RPMI8226 (cell line): ENCODE measurements at regions not wholly inside any gene's neighbourhood (a gene's known extent, or its start where the extent isn't known, plus 50 kb on each side); places are given as distances from the start of the nearest gene placed in this dataset.
"Not testable (repeated sequence)": the region's sequence is repeated elsewhere in the genome, so short reads cannot be mapped to it uniquely, and the experiment has no call there.

Source experiments
- DNase-seq: peaks from one replicate; pipeline ENCODE4 v3.0.0-alpha.2; 2015

GRCh38 chr12:94856324-94856723 lies 147.2 kb downstream of the NDUFA12 start:
- DNase-seq: no peak

- DNase-seq: no peak
Observed at GRCh38 chr12:94855853-94856252, 147.6 kb downstream of the NDUFA12 start.

- DNase-seq: no peak
Observed at GRCh38 chr12:94851396-94852028, 152.0 kb downstream of the NDUFA12 start.

- DNase-seq: no peak
Observed at GRCh38 chr12:94849411-94849976, 154.0 kb downstream of the NDUFA12 start.

- DNase-seq: no peak
Observed at GRCh38 chr12:94848966-94849365, 154.5 kb downstream of the NDUFA12 start.

- no peak for DNase-seq
Observed at GRCh38 chr12:94845110-94845509, 158.4 kb downstream of the NDUFA12 start.

- DNase-seq: no peak
Observed at GRCh38 chr12:94844452-94844851, 159.0 kb downstream of the NDUFA12 start.

- no peak for DNase-seq
Observed at GRCh38 chr12:94841904-94842610, 161.4 kb downstream of the NDUFA12 start.

GRCh38 chr12:94841177-94841576 lies 162.3 kb downstream of the NDUFA12 start:
- no peak for DNase-seq

- no peak for DNase-seq
Observed at GRCh38 chr12:94839347-94839746, 164.2 kb downstream of the NDUFA12 start.

- DNase-seq: not testable (repeated sequence)
Observed at GRCh38 chr12:94836952-94837670, 166.4 kb downstream of the NDUFA12 start.

GRCh38 chr12:94834036-94834625 lies 169.4 kb downstream of the NDUFA12 start:
- DNase-seq: no peak

GRCh38 chr12:94832780-94833681 lies 170.5 kb downstream of the NDUFA12 start:
- DNase-seq: no peak

GRCh38 chr12:94832105-94832504 lies 171.4 kb downstream of the NDUFA12 start:
- no peak for DNase-seq

- peak; percentile 94 for DNase-seq
Observed at GRCh38 chr12:94831081-94831751, 172.3 kb downstream of the NDUFA12 start.

GRCh38 chr12:94829552-94829951 lies 173.9 kb downstream of the NDUFA12 start:
- no peak for DNase-seq

GRCh38 chr12:94819011-94819410 lies 168.7 kb upstream of the TMCC3 start:
- no peak for DNase-seq

- no peak for DNase-seq
Observed at GRCh38 chr12:94817695-94818075, 167.3 kb upstream of the TMCC3 start.

- not testable (repeated sequence) for DNase-seq
Observed at GRCh38 chr12:94817201-94817600, 166.8 kb upstream of the TMCC3 start.

GRCh38 chr12:94816746-94817145 lies 166.4 kb upstream of the TMCC3 start:
- DNase-seq: not testable (repeated sequence)

GRCh38 chr12:94815958-94816357 lies 165.6 kb upstream of the TMCC3 start:
- DNase-seq: no peak

GRCh38 chr12:94815450-94815849 lies 165.1 kb upstream of the TMCC3 start:
- no peak for DNase-seq
